Gastrocnemius medialis (tissue), 4 donors: ENCODE measurements at regions not wholly inside any gene's neighbourhood (a gene's known extent, or its start where the extent isn't known, plus 50 kb on each side); places are given as distances from the start of the nearest gene placed in this dataset.

ENCODE experiments used
- ATAC-seq, 2 donors: fragments of 150-250 bp; one replicate each; pipeline ENCODE4 v1.9.1; 2016
- DNase-seq, 2 donors: peaks; one replicate each; pipeline ENCODE4 v3.0.0-alpha.2; 2019
- H3K27ac ChIP-seq, 4 donors: fragments of 200-600 bp; sonication (generic); 1 replicate in 1 of 4; 2 replicates in 3 of 4; pipeline ENCODE4 v1.5.1; 2016 to 2018; ENCODE audit warnings: mild to moderate bottlenecking in 2 of 4, moderate library complexity in 1 of 4
- H3K27me3 ChIP-seq, 3 donors: fragments of 200-600 bp; sonication (generic) in 2 of 3; 1 replicate in 1 of 3; 2 replicates in 2 of 3; pipeline versions ENCODE4 v1.5.1 to v1.6.0; 2016 to 2019; ENCODE audit warnings: mild to moderate bottlenecking in 1 of 3, moderate library complexity in 1 of 3
- H3K36me3 ChIP-seq, 2 donors: fragments of 200-600 bp; sonication (generic) in 1 of 2; one replicate each; pipeline ENCODE4 v1.5.1; 2017 to 2018
- H3K4me1 ChIP-seq, 2 donors: fragments of 200-600 bp; sonication (generic) in 1 of 2; one replicate each; pipeline ENCODE4 v1.5.1; 2016 to 2017; ENCODE audit warnings: mild to moderate bottlenecking in 2 of 2
- H3K4me3 ChIP-seq, 4 donors: fragments of 200-600 bp; sonication (generic) in 3 of 4; 1 replicate in 1 of 4; 2 replicates in 3 of 4; pipeline ENCODE4 v1.5.1; 2016 to 2019; ENCODE audit warnings: mild to moderate bottlenecking in 2 of 4
- H3K9me3 ChIP-seq, 3 donors: fragments of 200-600 bp; sonication (generic) in 2 of 3; 1 replicate in 1 of 3; 2 replicates in 2 of 3; pipeline ENCODE4 v1.5.1; 2016 to 2019
- POLR2A ChIP-seq, 2 donors: fragments of 450-650 bp; IDR thresholded peaks; one replicate each; pipeline ENCODE4 v1.6.1; 2017; ENCODE audit warnings: antibody characterized with exemption in 2 of 2, mild to moderate bottlenecking in 2 of 2, moderate library complexity in 2 of 2
- in situ Hi-C, 4 donors: fragments of 200-750 bp; cut with MboI; loops; one replicate each; pipeline versions ENCODE4 v1.15.0 to v1.8.0; 2017; ENCODE audit warnings: low sequenced_read_pairs in 4 of 4
- intact Hi-C: fragments of 100-400 bp; cut with DNase I; formaldehyde crosslinking; loops from one replicate; pipeline ENCODE4 v1.15.1; 2023; ENCODE audit warnings: low total_unique reads
- TF ChIP-seq, protein P1 (sequence below), 5 experiments: fragments of 450-650 bp in 3 of 5; fragments of 200-600 bp in 2 of 5; sonication (generic) in 2 of 5; IDR thresholded peaks in 4 of 5; conservative IDR thresholded peaks in 1 of 5; 1 replicate in 4 of 5; 2 replicates in 1 of 5; pipeline ENCODE4 v1.5.1; 2016 to 2019; ENCODE audit warnings: antibody characterized with exemption in 5 of 5, mild to moderate bottlenecking in 3 of 5, moderate library complexity in 3 of 5

DNA sequence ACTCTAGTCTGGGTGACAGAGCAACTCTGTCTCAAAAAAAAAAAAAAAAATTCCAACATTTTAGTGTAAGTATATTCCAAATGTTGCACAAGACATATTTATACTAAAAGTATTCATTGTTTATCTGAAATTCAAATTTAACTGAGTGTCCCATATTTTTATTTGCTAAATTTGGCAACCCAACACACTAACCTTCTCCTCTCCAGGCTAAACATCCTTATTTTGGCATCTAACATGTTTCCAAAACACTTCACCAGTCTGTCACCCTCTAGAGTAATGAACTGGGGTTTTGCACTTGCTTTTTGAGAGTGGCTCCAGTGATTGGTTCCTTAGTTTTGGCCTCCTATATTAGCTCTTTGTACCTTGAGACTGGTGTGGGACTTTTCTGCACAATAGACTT lies 243.4 kb upstream of the SALL1 start:
- Histone ChIP-seq H3K9me3 (no peaks in the 10 kb centered on the region), H3K27ac (no peak overlapping the region), H3K27me3 (no peaks in the 10 kb centered on the region), H3K36me3 (no peaks in the 10 kb centered on the region), H3K4me1 (no peaks in the 10 kb centered on the region), H3K4me3 (no peak overlapping the region)
- no peak for TF ChIP-seq POLR2A (IDR thresholded peaks at IDR 0.05)
- TF ChIP-seq, protein P1, sequence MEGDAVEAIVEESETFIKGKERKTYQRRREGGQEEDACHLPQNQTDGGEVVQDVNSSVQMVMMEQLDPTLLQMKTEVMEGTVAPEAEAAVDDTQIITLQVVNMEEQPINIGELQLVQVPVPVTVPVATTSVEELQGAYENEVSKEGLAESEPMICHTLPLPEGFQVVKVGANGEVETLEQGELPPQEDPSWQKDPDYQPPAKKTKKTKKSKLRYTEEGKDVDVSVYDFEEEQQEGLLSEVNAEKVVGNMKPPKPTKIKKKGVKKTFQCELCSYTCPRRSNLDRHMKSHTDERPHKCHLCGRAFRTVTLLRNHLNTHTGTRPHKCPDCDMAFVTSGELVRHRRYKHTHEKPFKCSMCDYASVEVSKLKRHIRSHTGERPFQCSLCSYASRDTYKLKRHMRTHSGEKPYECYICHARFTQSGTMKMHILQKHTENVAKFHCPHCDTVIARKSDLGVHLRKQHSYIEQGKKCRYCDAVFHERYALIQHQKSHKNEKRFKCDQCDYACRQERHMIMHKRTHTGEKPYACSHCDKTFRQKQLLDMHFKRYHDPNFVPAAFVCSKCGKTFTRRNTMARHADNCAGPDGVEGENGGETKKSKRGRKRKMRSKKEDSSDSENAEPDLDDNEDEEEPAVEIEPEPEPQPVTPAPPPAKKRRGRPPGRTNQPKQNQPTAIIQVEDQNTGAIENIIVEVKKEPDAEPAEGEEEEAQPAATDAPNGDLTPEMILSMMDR (IDR thresholded peaks at IDR 0.05 in 4 of 5, conservative IDR thresholded peaks at IDR 0.05 in 1 of 5), result no peak
- intact Hi-C loops (no loop called here), in situ Hi-C loops (no loop called here)
- DNase-seq (no peak), ATAC-seq (no peak)

DNA sequence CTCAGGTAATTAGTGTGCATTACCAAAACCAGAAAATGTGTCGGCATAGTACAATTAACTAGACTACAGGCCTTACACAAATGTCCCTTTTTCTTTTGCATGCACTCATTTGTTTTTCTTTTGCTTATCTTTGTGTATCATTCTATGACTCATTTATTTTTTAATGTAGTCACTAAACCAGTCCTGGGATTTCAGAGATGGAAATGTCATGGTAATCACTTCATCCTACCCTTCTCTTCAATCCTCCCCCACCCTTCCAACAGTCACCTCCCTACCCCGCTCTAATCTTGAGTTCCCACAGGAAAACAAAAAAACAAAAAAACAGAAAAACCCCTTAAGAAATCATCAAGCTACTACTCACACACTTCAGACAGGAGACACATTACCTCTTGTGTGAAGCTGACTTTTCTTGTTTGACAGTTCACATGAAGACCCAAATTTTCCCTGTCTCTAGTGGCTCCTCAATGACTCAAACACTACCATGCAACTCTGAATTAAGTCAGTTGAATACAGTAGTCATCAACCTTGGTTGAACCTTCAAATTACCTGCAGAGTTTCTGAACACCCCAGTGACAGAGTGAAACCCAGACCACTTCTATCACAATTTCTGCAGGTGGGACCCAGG lies 242.4 kb upstream of the SALL1 start:
- ATAC-seq, result no peak
- in situ Hi-C loops (no loop called here), intact Hi-C loops (no loop called here)
- TF ChIP-seq, protein P1 (IDR thresholded peaks at IDR 0.05 in 4 of 5, conservative IDR thresholded peaks at IDR 0.05 in 1 of 5), result no peak
- no peak for TF ChIP-seq POLR2A (IDR thresholded peaks at IDR 0.05)
- Histone ChIP-seq H3K9me3 (no peaks in the 10 kb centered on the region), H3K4me1 (no peaks in the 10 kb centered on the region), H3K27me3 (no peaks in the 10 kb centered on the region), H3K36me3 (no peaks in the 10 kb centered on the region), H3K27ac (no peak overlapping the region), H3K4me3 (no peak overlapping the region)
- no peak for DNase-seq

DNA sequence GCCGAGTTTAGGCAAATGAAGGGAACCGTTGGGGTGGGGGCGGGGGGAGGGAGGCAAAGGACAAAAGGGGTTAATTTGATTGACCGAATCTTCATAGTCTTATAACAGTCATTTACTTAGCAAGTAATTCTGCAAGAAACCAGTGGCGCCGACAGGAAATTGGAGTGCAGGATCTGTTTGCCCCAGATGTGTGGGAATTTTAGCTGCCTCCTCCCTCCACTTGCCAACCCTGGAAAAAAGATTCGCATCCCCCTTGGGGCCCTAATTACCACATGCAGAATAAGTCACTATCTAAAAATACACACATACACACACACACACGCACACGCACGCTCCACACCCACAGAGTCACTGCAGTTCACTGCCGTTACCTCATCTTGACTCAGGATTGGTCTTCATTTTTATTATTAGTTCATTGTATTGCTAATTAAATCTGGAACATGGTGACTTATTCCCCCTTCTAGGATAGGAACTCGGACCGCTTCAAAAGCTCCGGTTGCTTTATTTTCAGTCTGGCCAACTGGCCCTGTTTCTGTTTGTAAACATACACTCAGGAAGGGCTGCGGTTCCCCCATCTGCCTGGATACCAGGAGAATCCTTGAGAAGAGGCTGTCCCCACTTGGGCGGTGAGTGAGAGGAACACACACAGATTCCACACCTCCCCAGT lies 241.6 kb upstream of the SALL1 start:
- no peaks in the 10 kb centered on the region for H3K9me3 ChIP-seq
- no peaks in the 10 kb centered on the region for H3K27me3 ChIP-seq
- intact Hi-C loops, result no loop called here
- no peak for TF ChIP-seq POLR2A (IDR thresholded peaks at IDR 0.05)
- TF ChIP-seq, protein P1 (IDR thresholded peaks at IDR 0.05 in 4 of 5, conservative IDR thresholded peaks at IDR 0.05 in 1 of 5), result no peak
- ATAC-seq (peak in 1 of 2 donors; percentile 62), DNase-seq (peak; percentile 5 to 20)
- H3K4me3 ChIP-seq, result no peak overlapping the region
- H3K36me3 ChIP-seq, result no peaks in the 10 kb centered on the region
- no peak overlapping the region for H3K27ac ChIP-seq
- H3K4me1 ChIP-seq, result no peaks in the 10 kb centered on the region
- in situ Hi-C loops, result no loop called here

DNA sequence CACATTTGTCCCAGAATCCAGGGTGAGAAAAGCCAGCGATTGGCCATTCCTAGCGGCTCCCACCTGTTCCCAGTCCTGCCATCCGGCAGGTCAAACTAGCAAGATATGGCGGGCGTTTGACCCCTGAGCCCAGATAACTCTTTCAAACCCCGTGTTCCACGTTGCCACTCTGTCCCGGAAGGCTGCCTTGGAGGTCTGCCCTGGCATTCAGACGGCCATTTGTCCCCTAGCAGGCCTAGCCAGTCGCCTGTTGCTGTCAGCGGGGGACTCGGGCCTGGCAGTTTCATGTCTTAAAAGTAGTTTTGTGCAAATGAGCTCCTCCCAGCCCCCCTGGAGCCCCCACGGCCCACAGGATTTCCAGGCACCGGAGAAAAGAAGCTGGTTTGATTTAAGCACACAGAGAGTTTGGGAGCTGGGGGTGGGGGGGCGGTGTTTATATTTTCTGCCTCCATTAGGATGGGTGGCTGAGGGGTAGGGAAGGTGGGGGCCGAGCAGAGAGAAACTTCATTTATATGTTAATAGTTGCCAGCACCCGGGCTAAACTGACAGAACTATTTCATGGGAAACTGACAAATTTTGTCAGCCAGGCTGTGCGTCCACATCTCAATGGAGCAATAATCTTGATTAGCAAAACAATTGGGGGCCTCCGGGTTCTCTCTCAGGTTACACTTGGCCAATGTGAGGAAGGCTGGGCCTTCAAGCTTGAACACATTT lies 240.9 kb upstream of the SALL1 start:
- DNase-seq (no peak), ATAC-seq (no peak)
- in situ Hi-C loops (no loop called here), intact Hi-C loops (no loop called here)
- Histone ChIP-seq H3K9me3 (no peaks in the 10 kb centered on the region), H3K27me3 (no peaks in the 10 kb centered on the region), H3K4me1 (no peaks in the 10 kb centered on the region), H3K36me3 (no peaks in the 10 kb centered on the region), H3K27ac (no peak overlapping the region), H3K4me3 (no peak overlapping the region)
- TF ChIP-seq, protein P1 (IDR thresholded peaks at IDR 0.05 in 4 of 5, conservative IDR thresholded peaks at IDR 0.05 in 1 of 5), result no peak
